AG04450 (cell line): ENCODE measurements at regions not wholly inside any gene's neighbourhood (a gene's known extent, or its start where the extent isn't known, plus 50 kb on each side); places are given as distances from the start of the nearest gene placed in this dataset.

Experiments
- CTCF ChIA-PET: fragments of 300-600, 350-600 bp; formaldehyde crosslinking; extraction: SDS; loops from one replicate; lab custom pipeline; 2022; ENCODE audit warnings: antibody characterized with exemption, inconsistent platforms; lab: Charles Lee
- POLR2A ChIA-PET: fragments of 350-600 bp; formaldehyde crosslinking; extraction: SDS; loops from one replicate; lab custom pipeline; 2021; ENCODE audit warnings: antibody characterized with exemption, inconsistent platforms; lab: Yijun Ruan, JAX
- DNase-seq: peaks from one replicate; pipeline ENCODE4 v3.0.0-alpha.2; 2011; ENCODE audit warnings: low read depth, low spot score
- H3K27ac ChIP-seq: one replicate; pipeline ENCODE4 v1.5.1; 2012; ENCODE audit warnings: low read depth, low read length, control low read depth
- H3K27me3 ChIP-seq: one replicate; pipeline ENCODE4 v1.6.0; 2012; ENCODE audit warnings: low read length; ENCODE audit not compliant: control insufficient read depth, insufficient read depth
- H3K4me3 ChIP-seq: 2 replicates; pipeline ENCODE4 v1.5.1; 2011; ENCODE audit warnings: mild to moderate bottlenecking, low read depth, low read length, control low read depth
- H3K9me3 ChIP-seq: 2 replicates; pipeline ENCODE4 v1.5.1; 2012; ENCODE audit warnings: low read length; ENCODE audit not compliant: control insufficient read depth, insufficient read depth
- TF ChIP-seq, protein P1 (sequence below): IDR thresholded peaks from 2 replicates; pipeline ENCODE4 v1.5.1; 2011; ENCODE audit warnings: low read depth, low read length, control low read depth, inconsistent platforms

GRCh38 chr13:24612726-24613125 lies 67.5 kb upstream of the ATP12A start:
- no peak for DNase-seq
- POLR2A ChIA-PET: no interaction called here
- CTCF ChIA-PET: no interaction called here

GRCh38 chr13:24613128-24613527 lies 67.1 kb upstream of the ATP12A start:
- Histone ChIP-seq H3K9me3 (no peaks in the 10 kb centered on the region), H3K4me3 (no peak overlapping the region), H3K27me3 (peaks cover 9% of the 10 kb centered on the region), H3K27ac (no peak overlapping the region)
- CTCF ChIA-PET: no interaction called here
- POLR2A ChIA-PET: no interaction called here
- DNase-seq: no peak
- TF ChIP-seq, protein P1, sequence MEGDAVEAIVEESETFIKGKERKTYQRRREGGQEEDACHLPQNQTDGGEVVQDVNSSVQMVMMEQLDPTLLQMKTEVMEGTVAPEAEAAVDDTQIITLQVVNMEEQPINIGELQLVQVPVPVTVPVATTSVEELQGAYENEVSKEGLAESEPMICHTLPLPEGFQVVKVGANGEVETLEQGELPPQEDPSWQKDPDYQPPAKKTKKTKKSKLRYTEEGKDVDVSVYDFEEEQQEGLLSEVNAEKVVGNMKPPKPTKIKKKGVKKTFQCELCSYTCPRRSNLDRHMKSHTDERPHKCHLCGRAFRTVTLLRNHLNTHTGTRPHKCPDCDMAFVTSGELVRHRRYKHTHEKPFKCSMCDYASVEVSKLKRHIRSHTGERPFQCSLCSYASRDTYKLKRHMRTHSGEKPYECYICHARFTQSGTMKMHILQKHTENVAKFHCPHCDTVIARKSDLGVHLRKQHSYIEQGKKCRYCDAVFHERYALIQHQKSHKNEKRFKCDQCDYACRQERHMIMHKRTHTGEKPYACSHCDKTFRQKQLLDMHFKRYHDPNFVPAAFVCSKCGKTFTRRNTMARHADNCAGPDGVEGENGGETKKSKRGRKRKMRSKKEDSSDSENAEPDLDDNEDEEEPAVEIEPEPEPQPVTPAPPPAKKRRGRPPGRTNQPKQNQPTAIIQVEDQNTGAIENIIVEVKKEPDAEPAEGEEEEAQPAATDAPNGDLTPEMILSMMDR: no peak

More at GRCh38 chr13:24612726-24613125, 67.5 kb upstream of the ATP12A start:
- TF ChIP-seq, protein P1: no peak
- Histone ChIP-seq H3K27me3 (peaks cover 9% of the 10 kb centered on the region), H3K27ac (no peak overlapping the region), H3K4me3 (no peak overlapping the region), H3K9me3 (no peaks in the 10 kb centered on the region)

DNA sequence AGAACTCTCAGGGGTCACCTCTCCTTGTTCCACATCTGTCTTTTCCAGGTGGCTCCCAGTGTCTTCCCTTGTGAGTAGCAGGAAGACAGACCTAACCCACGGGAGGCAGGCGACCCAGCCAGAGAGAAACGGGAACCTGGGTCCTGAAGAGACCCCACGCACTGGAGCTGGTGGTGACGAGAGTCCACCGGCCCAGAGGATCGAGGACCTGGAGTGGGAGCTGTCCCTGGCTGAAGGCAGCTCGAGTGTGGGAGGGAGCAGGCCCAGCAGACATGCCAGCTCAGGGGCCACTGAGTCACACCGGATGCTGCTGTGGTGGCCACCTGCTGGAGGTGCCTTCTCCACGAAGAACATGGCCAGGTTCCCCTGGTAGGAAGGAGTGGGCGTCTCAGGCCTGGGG lies 66.5 kb upstream of the ATP12A start:
- Histone ChIP-seq H3K27me3 (peaks cover 9% of the 10 kb centered on the region), H3K27ac (no peak overlapping the region), H3K4me3 (no peak overlapping the region), H3K9me3 (no peaks in the 10 kb centered on the region)
- POLR2A ChIA-PET: no interaction called here
- no peak for DNase-seq
- CTCF ChIA-PET: no interaction called here
- TF ChIP-seq, protein P1: no peak

GRCh38 chr13:24614306-24615080 lies 65.7 kb upstream of the ATP12A start:
- no peak for DNase-seq
- peaks cover 9% of the 10 kb centered on the region for H3K27me3 ChIP-seq
- ChIA-PET POLR2A (no interaction called here), CTCF (interaction anchor here (0.5 kb wide), 1 partner anchor 52 kb away, joined by 3 read pairs; no protein-coding TSS in a partner anchor)
- H3K9me3 ChIP-seq: no peaks in the 10 kb centered on the region
- no peak overlapping the region for H3K27ac ChIP-seq
- H3K4me3 ChIP-seq: no peak overlapping the region
- TF ChIP-seq, protein P1: no peak

DNA sequence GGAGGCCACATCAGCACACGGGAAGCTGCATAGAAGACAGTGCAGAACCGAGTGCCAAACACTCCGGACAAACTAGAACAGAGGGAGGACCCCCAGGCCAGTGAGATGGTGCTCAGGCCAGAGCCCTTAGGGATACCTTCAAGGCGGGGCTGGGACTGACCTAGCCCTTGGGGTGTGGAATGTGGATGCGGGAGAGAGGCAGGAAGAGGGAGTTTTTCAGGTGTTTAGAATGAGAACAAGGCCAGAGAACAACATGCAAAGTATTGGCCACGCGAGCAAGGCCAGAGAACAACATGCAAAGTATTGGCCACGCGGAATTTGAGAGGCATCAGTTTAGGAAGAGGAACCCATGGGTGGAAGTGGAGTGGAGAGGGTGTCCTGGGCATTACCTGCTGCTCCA lies 65.1 kb upstream of the ATP12A start:
- H3K27me3 ChIP-seq: peaks cover 9% of the 10 kb centered on the region
- no peak overlapping the region for H3K27ac ChIP-seq
- no peaks in the 10 kb centered on the region for H3K9me3 ChIP-seq
- ChIA-PET CTCF (interaction anchor here (0.5 kb wide), 1 partner anchor 52 kb away, joined by 3 read pairs; no protein-coding TSS in a partner anchor), POLR2A (no interaction called here)
- TF ChIP-seq, protein P1: no peak
- DNase-seq: no peak
- H3K4me3 ChIP-seq: no peak overlapping the region
